Neuronal stem cell (in vitro differentiated cells): ENCODE measurements at regions not wholly inside any gene's neighbourhood (a gene's known extent, or its start where the extent isn't known, plus 50 kb on each side); places are given as distances from the start of the nearest gene placed in this dataset.

ENCODE experiments used
- DNase-seq: peaks from one replicate; pipeline ENCODE4 v3.0.0-alpha.2; 2013; ENCODE audit warnings: low spot score
- H2AFZ ChIP-seq: one replicate; pipeline ENCODE4 v1.6.1; 2013; ENCODE audit warnings: mild to moderate bottlenecking, low read length, inconsistent platforms
- H2AK5ac ChIP-seq: 2 replicates; pipeline ENCODE4 v1.6.1; 2013; ENCODE audit warnings: low read depth, mild to moderate bottlenecking, inconsistent platforms, low read length, moderate library complexity, mixed read lengths
- H2BK120ac ChIP-seq: 2 replicates; pipeline ENCODE4 v1.6.1; 2013; ENCODE audit warnings: low read depth, mild to moderate bottlenecking, inconsistent platforms, low read length, moderate library complexity, mixed read lengths
- H2BK12ac ChIP-seq: one replicate; pipeline ENCODE4 v1.6.1; 2013; ENCODE audit warnings: low read length, inconsistent platforms
- H2BK15ac ChIP-seq: 2 replicates; pipeline ENCODE4 v1.6.1; 2013; ENCODE audit warnings: mild to moderate bottlenecking, low read length, inconsistent platforms, mixed read lengths
- H2BK5ac ChIP-seq: one replicate; pipeline ENCODE4 v1.6.1; 2013; ENCODE audit warnings: inconsistent platforms, mild to moderate bottlenecking, low read length, moderate library complexity
- H3K14ac ChIP-seq: one replicate; pipeline ENCODE4 v1.6.1; 2013; ENCODE audit warnings: low read length, inconsistent platforms
- H3K18ac ChIP-seq: 2 replicates; pipeline ENCODE4 v1.6.1; 2013; ENCODE audit warnings: low read length, inconsistent platforms
- H3K23ac ChIP-seq: 2 replicates; pipeline ENCODE4 v1.6.1; 2013; ENCODE audit warnings: low read depth, mild to moderate bottlenecking, mixed read lengths, low read length, inconsistent platforms; ENCODE audit not compliant: poor library complexity
- H3K27ac ChIP-seq: replicated peaks from 3 replicates; pipeline ENCODE4 v1.5.1; 2013; ENCODE audit warnings: low read length, inconsistent platforms
- H3K27me3 ChIP-seq, 3 experiments: 2 replicates each; pipeline ENCODE4 v1.6.1; 2013; ENCODE audit warnings: low read length in 3 of 3, mild to moderate bottlenecking in 2 of 3, inconsistent platforms in 1 of 3, low read depth in 1 of 3, mixed read lengths in 1 of 3, moderate library complexity in 1 of 3; ENCODE audit not compliant: control insufficient read depth in 3 of 3, insufficient read depth in 3 of 3
- H3K36me3 ChIP-seq, 2 donors: replicated peaks in 1 of 2; 2 replicates each; pipeline ENCODE4 v1.6.1; 2013; ENCODE audit warnings: low read length in 2 of 2; ENCODE audit not compliant: control insufficient read depth in 2 of 2, insufficient read depth in 2 of 2
- H3K4ac ChIP-seq: 2 replicates; pipeline ENCODE4 v1.6.1; 2013; ENCODE audit warnings: inconsistent platforms, mild to moderate bottlenecking, low read length, moderate library complexity
- H3K4me1 ChIP-seq, 2 donors: 1 replicate in 1 of 2; 2 replicates in 1 of 2; pipeline ENCODE4 v1.6.1; 2013; ENCODE audit warnings: low read length in 2 of 2, low read depth in 1 of 2; ENCODE audit not compliant: control insufficient read depth in 2 of 2, insufficient read depth in 1 of 2
- H3K4me2 ChIP-seq: one replicate; pipeline ENCODE4 v1.6.1; 2013; ENCODE audit warnings: mild to moderate bottlenecking, low read length, inconsistent platforms; ENCODE audit not compliant: insufficient read depth, poor library complexity, severe bottlenecking
- H3K4me3 ChIP-seq, 2 donors: 2 replicates each; pipeline ENCODE4 v1.5.1; 2013; ENCODE audit warnings: low read length in 2 of 2, mild to moderate bottlenecking in 2 of 2, inconsistent platforms in 1 of 2, moderate library complexity in 1 of 2
- H3K79me1 ChIP-seq: one replicate; pipeline ENCODE4 v1.6.1; 2013; ENCODE audit warnings: low read depth, mild to moderate bottlenecking, inconsistent platforms, low read length, moderate library complexity
- H3K9ac ChIP-seq: one replicate; pipeline ENCODE4 v1.6.1; 2013; ENCODE audit warnings: mild to moderate bottlenecking, low read depth, low read length, inconsistent platforms; ENCODE audit not compliant: poor library complexity
- H3K9me3 ChIP-seq, 2 donors: replicated peaks in 1 of 2; 2 replicates each; pipeline versions ENCODE3 to v1.6.1; 2013; ENCODE audit warnings: low read length in 2 of 2, mild to moderate bottlenecking in 2 of 2, inconsistent platforms in 1 of 2, low read depth in 1 of 2, mixed read lengths in 1 of 2, moderate library complexity in 1 of 2; ENCODE audit not compliant: control insufficient read depth in 2 of 2, insufficient read depth in 1 of 2
- H4K8ac ChIP-seq: one replicate; pipeline ENCODE4 v1.6.1; 2013; ENCODE audit warnings: low read depth, mild to moderate bottlenecking, inconsistent platforms, low read length, moderate library complexity
- H4K91ac ChIP-seq: one replicate; pipeline ENCODE4 v1.6.1; 2013; ENCODE audit warnings: low read length, low read depth, mild to moderate bottlenecking, inconsistent platforms; ENCODE audit not compliant: poor library complexity
- WGBS, 2 donors: extraction: QIAGEN DNeasy Blood & Tissue Kit; methylation state at CpG; one replicate each; pipeline ENCODE4 v1.1.7; 2013; ENCODE audit warnings: missing lambda C conversion rate in 2 of 2, mixed read lengths in 1 of 2; ENCODE audit not compliant: insufficient read length in 2 of 2, insufficient replicate concordance in 1 of 2; ENCODE audit errors: extremely low coverage in 2 of 2; 5-methylcytosine and 5-hydroxymethylcytosine counted together

DNA sequence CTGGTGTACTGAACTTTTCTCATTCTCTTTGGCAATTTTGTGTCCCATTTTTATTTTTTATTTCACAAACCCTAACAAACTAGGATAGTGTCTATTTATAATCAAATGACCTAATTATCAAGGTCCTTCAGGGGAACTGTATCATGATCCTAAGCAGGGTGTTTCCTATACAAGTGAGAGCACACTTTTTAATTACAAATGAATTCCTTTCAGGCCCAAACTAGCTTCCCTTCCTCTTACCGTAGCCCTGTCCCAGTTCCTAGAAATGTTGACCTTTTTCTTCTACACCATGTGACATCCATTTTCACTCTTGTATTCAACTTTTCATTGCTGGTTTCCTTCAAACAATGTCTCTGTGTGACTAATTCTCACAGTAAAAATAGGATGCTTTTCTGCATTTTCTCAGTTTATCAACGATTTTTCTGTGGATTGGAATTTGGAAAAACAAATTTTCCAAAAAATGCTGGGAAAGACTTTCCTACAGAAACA lies 411.4 kb downstream of the CCDC91 start:
- H3K27ac ChIP-seq = no peak overlapping the region
- H3K9ac ChIP-seq = no peak overlapping the region
- H3K14ac ChIP-seq = no peak overlapping the region
- H4K8ac ChIP-seq = no peak overlapping the region
- no peak overlapping the region for H3K4me2 ChIP-seq
- peaks cover 0 to 10% of the 10 kb centered on the region in 2 donors for H3K4me1 ChIP-seq
- no CpG with 5 or more reads among the region's 2 CpGs for WGBS, 2 donors
- no peaks in the 10 kb centered on the region for H3K79me1 ChIP-seq
- no peak overlapping the region for H3K18ac ChIP-seq
- H2AFZ ChIP-seq = peak overlapping the region; percentile 64
- H3K4me3 ChIP-seq = no peak overlapping the region
- no peaks in the 10 kb centered on the region for H3K27me3 ChIP-seq
- no peak overlapping the region for H2BK5ac ChIP-seq
- DNase-seq = no peak
- no peak overlapping the region for H2BK15ac ChIP-seq
- no peak overlapping the region for H2AK5ac ChIP-seq
- H3K4ac ChIP-seq = no peak overlapping the region
- H3K9me3 ChIP-seq = no peaks in the 10 kb centered on the region
- H4K91ac ChIP-seq = no peak overlapping the region
- H3K23ac ChIP-seq = no peak overlapping the region
- H2BK120ac ChIP-seq = no peak overlapping the region
- no peaks in the 10 kb centered on the region for H3K36me3 ChIP-seq
- no peak overlapping the region for H2BK12ac ChIP-seq

DNA sequence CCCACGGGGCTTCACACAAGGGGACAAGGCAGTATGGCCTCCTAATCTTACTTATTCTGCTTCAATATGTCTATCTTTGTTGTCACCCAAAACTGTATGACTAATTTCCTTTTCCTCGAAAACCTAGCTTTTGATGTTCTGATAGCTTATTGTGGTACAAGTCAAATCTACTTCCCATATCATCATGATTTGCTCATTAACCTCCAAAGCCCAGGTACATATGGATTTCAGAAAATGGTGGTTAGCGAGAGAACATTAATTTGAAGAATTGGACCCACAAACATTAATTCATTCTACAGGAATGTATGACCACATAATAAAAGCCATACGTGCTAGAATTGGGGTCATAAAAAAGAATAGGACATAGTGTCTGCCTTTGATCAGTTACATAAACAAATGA lies 412.5 kb downstream of the CCDC91 start:
- Histone ChIP-seq H3K4ac (no peak overlapping the region), H2BK12ac (no peak overlapping the region), H3K18ac (no peak overlapping the region), H3K79me1 (no peaks in the 10 kb centered on the region), H3K4me3 (no peak overlapping the region), H3K27ac (no peak overlapping the region), H3K9me3 (no peaks in the 10 kb centered on the region), H2AK5ac (no peak overlapping the region), H2BK15ac (no peak overlapping the region), H3K4me1 (peaks cover 0 to 10% of the 10 kb centered on the region in 2 donors), H3K14ac (no peak overlapping the region), H2BK5ac (no peak overlapping the region), H3K9ac (no peak overlapping the region), H2BK120ac (no peak overlapping the region), H3K36me3 (no peaks in the 10 kb centered on the region), H2AFZ (peak overlapping the region; percentile 28), H3K4me2 (no peak overlapping the region), H4K91ac (no peak overlapping the region), H3K23ac (no peak overlapping the region), H3K27me3 (no peaks in the 10 kb centered on the region), H4K8ac (no peak overlapping the region)
- DNase-seq = no peak
- no CpG with 5 or more reads among the region's 4 CpGs for WGBS, 2 donors

DNA sequence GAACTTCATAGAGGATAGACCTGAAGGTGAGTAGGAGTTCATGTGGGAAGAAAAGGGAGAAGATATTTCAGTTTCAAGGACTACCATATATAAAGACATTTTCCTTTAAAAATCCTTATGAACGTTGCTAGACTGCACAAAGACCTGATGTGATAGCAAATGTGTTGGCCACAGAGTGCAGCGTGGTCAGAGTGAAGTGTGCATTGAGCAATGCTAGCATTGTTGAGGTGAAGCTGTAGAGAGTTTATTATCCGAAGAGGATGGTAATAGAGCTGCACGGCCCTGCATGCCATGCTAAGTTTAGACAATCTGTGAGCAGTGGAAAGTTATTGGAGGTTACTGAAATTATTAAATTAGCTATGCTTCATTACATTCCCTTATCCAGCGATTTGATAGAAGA lies 413.0 kb downstream of the CCDC91 start:
- Histone ChIP-seq H4K8ac (no peak overlapping the region), H3K9ac (no peak overlapping the region), H2AFZ (no peak overlapping the region), H3K4me2 (no peak overlapping the region), H3K36me3 (no peaks in the 10 kb centered on the region), H2BK15ac (no peak overlapping the region), H2BK12ac (no peak overlapping the region), H3K79me1 (no peaks in the 10 kb centered on the region), H3K4ac (no peak overlapping the region), H3K27ac (no peak overlapping the region), H3K9me3 (no peaks in the 10 kb centered on the region), H3K4me1 (peaks cover 0 to 10% of the 10 kb centered on the region in 2 donors), H3K27me3 (no peaks in the 10 kb centered on the region), H2BK120ac (no peak overlapping the region), H2BK5ac (no peak overlapping the region), H4K91ac (no peak overlapping the region), H2AK5ac (no peak overlapping the region), H3K14ac (no peak overlapping the region), H3K18ac (no peak overlapping the region), H3K4me3 (no peak overlapping the region), H3K23ac (no peak overlapping the region)
- WGBS, 2 donors = no CpG with 5 or more reads among the region's 5 CpGs
- no peak for DNase-seq

DNA sequence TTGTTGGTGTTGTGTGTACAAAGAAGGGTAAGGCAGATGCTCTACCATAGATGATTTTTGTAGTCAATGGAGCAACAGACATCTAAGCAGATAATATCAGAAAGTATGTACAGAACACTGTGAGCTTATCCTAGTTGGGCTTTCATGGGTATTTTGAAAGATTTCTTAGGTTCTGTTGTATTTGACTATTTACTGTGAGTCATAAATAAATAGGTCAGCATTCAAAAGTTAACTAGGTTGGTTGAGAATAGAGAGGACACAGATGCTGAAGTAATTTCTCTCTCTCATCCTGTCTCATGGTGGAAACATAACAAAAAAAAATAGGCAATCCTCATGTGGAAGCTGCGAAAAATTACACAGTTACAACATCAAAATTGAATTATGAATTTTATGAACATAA lies 413.5 kb downstream of the CCDC91 start:
- no peak overlapping the region for H4K8ac ChIP-seq
- no CpG with 5 or more reads among the region's 1 CpG for WGBS, 2 donors

More for the DNA sequence above, 413.5 kb downstream of the CCDC91 start:
- H2AFZ ChIP-seq = no peak overlapping the region
- no peak overlapping the region for H2BK15ac ChIP-seq
- no peak overlapping the region for H4K91ac ChIP-seq
- H2BK5ac ChIP-seq = no peak overlapping the region
- H3K4ac ChIP-seq = no peak overlapping the region
- no peak overlapping the region for H3K4me3 ChIP-seq
- H3K18ac ChIP-seq = no peak overlapping the region
- H3K79me1 ChIP-seq = no peaks in the 10 kb centered on the region
- H3K23ac ChIP-seq = no peak overlapping the region
- H2BK12ac ChIP-seq = no peak overlapping the region
- H3K9ac ChIP-seq = no peak overlapping the region
- no peak overlapping the region for H2BK120ac ChIP-seq
- H3K36me3 ChIP-seq = no peaks in the 10 kb centered on the region
- H2AK5ac ChIP-seq = no peak overlapping the region
- no peak overlapping the region for H3K27ac ChIP-seq
- peaks cover 0 to 10% of the 10 kb centered on the region in 2 donors for H3K4me1 ChIP-seq
- no peak for DNase-seq
- no peak overlapping the region for H3K4me2 ChIP-seq
- H3K9me3 ChIP-seq = no peaks in the 10 kb centered on the region
- no peaks in the 10 kb centered on the region for H3K27me3 ChIP-seq
- no peak overlapping the region for H3K14ac ChIP-seq
